B cell (primary cell): ENCODE measurements at regions not wholly inside any gene's neighbourhood (a gene's known extent, or its start where the extent isn't known, plus 50 kb on each side); places are given as distances from the start of the nearest gene placed in this dataset.

Experiments
- ATAC-seq: fragments of 200-7000 bp; cut with Tn5 transposase; one replicate; pipeline ENCODE4 v1.10.0; 2021; ENCODE audit warnings: low read depth, mild to moderate bottlenecking, moderate number of reproducible peaks, moderate library complexity
- CTCF ChIA-PET: fragments of 350-600 bp; sonication (Branson Sonifier 250); formaldehyde crosslinking; loops from one replicate; lab custom pipeline; 2021; ENCODE audit warnings: antibody characterized with exemption, inconsistent platforms; lab: Charles Lee
- POLR2A ChIA-PET: fragments of 350-600 bp; sonication (Branson Sonifier 250); formaldehyde crosslinking; loops from one replicate; lab custom pipeline; 2021; ENCODE audit warnings: antibody characterized with exemption; lab: Charles Lee
- DNase-seq: peaks from one replicate; pipeline ENCODE4 v3.0.0; 2013
- H2AFZ ChIP-seq: 2 replicates; pipeline ENCODE4 v1.6.1; 2012; ENCODE audit warnings: mild to moderate bottlenecking, low read depth, low read length; ENCODE audit not compliant: insufficient read depth, poor library complexity, severe bottlenecking
- H3K27ac ChIP-seq, 2 donors: 1 replicate in 1 of 2; 2 replicates in 1 of 2; pipeline ENCODE4 v1.5.1; 2012 to 2013; ENCODE audit warnings: low read length in 2 of 2, mild to moderate bottlenecking in 2 of 2, moderate library complexity in 1 of 2
- H3K27me3 ChIP-seq, 4 experiments: fragments of 200-600 bp in 1 of 4; sonication (generic) in 1 of 4; replicated peaks in 1 of 4; 1 replicate in 2 of 4; 2 replicates in 2 of 4; pipeline versions ENCODE4 v1.6.1 to v1.7.0; 2013 to 2016; ENCODE audit warnings: low read length in 3 of 4, mild to moderate bottlenecking in 2 of 4, mixed read lengths in 1 of 4, moderate library complexity in 1 of 4; ENCODE audit not compliant: insufficient read depth in 4 of 4, control insufficient read depth in 3 of 4; ENCODE audit errors: control extremely low read depth in 1 of 4
- H3K36me3 ChIP-seq, 2 experiments: replicated peaks in 1 of 2; 1 replicate in 1 of 2; 2 replicates in 1 of 2; pipeline versions ENCODE4 v1.6.1 to v1.7.1; 2013; ENCODE audit warnings: low read length in 1 of 2; ENCODE audit not compliant: insufficient read depth in 2 of 2, control insufficient read depth in 1 of 2; ENCODE audit errors: control extremely low read depth in 1 of 2, extremely low read depth in 1 of 2
- H3K4me1 ChIP-seq, 2 donors: fragments of 200-600 bp in 1 of 2; sonication (generic) in 1 of 2; 1 replicate in 1 of 2; 2 replicates in 1 of 2; pipeline versions ENCODE4 v1.5.1 to v1.6.1; 2013 to 2017; ENCODE audit warnings: low read length in 2 of 2; ENCODE audit not compliant: control insufficient read depth in 2 of 2, insufficient read depth in 2 of 2
- H3K4me2 ChIP-seq: replicated peaks from 2 replicates; pipeline ENCODE3; 2012; ENCODE audit warnings: mild to moderate bottlenecking, low read depth, low read length; ENCODE audit not compliant: poor library complexity, severe bottlenecking
- H3K4me3 ChIP-seq, 5 experiments: fragments of 200-600 bp in 1 of 5; sonication (generic) in 1 of 5; 1 replicate in 3 of 5; 2 replicates in 2 of 5; pipeline versions ENCODE4 v1.5.1 to v1.7.0; 2011 to 2016; ENCODE audit warnings: low read length in 4 of 5, mild to moderate bottlenecking in 4 of 5, low read depth in 2 of 5, control low read depth in 1 of 5, moderate library complexity in 1 of 5; ENCODE audit not compliant: insufficient read depth in 1 of 5; ENCODE audit errors: control extremely low read depth in 1 of 5, extremely low read depth in 1 of 5
- H3K79me2 ChIP-seq: fragments of 200-600 bp; sonication (generic); one replicate; pipeline ENCODE4 v1.6.0; 2016; ENCODE audit warnings: low read length; ENCODE audit not compliant: control insufficient read depth, insufficient read depth
- H3K9ac ChIP-seq: fragments of 200-600 bp; sonication (generic); 2 replicates; pipeline ENCODE4 v1.6.1; 2017; ENCODE audit warnings: mild to moderate bottlenecking, low read length, moderate library complexity
- H3K9me3 ChIP-seq, 3 donors: one replicate each; pipeline versions ENCODE4 v1.6.1 to v1.7.1; 2013; ENCODE audit warnings: low read length in 2 of 3; ENCODE audit not compliant: control insufficient read depth in 2 of 3, insufficient read depth in 1 of 3; ENCODE audit errors: control extremely low read depth in 1 of 3
- H4K20me1 ChIP-seq: 2 replicates; pipeline ENCODE4 v1.6.0; 2012; ENCODE audit warnings: mild to moderate bottlenecking, low read length; ENCODE audit not compliant: insufficient read depth, control insufficient read depth, poor library complexity, severe bottlenecking
- H3K27ac Mint-ChIP-seq: one replicate; pipeline ENCODE4 v1.8.0; 2021; ENCODE audit warnings: mixed read lengths
- H3K27me3 Mint-ChIP-seq: one replicate; pipeline ENCODE4 v1.8.0; 2021; ENCODE audit warnings: mixed read lengths
- H3K4me1 Mint-ChIP-seq: one replicate; pipeline ENCODE4 v1.8.0; 2021; ENCODE audit warnings: mixed read lengths
- H3K4me3 Mint-ChIP-seq: one replicate; pipeline ENCODE4 v1.8.0; 2021; ENCODE audit warnings: mixed read lengths
- H3K9me3 Mint-ChIP-seq: one replicate; pipeline ENCODE4 v1.8.0; 2022; ENCODE audit warnings: mixed read lengths; ENCODE audit not compliant: insufficient read depth
- CTCF ChIP-seq: fragments of 200-600 bp; IDR thresholded peaks from one replicate; pipeline ENCODE4 v1.8.0; 2022; ENCODE audit warnings: antibody characterized with exemption, mild to moderate bottlenecking
- EZH2 ChIP-seq: IDR thresholded peaks from 2 replicates; pipeline ENCODE4 v1.6.1; 2012; ENCODE audit warnings: borderline replicate concordance, low read depth, mild to moderate bottlenecking, moderate library complexity, low read length; ENCODE audit not compliant: insufficient read depth, poor library complexity, severe bottlenecking
- WGBS: methylation state at CpG from one replicate; pipeline ENCODE4 v1.1.5; 2013; ENCODE audit warnings: missing lambda C conversion rate; ENCODE audit not compliant: insufficient coverage; 5-methylcytosine and 5-hydroxymethylcytosine counted together
- intact Hi-C: fragments of 100-400 bp; cut with micrococcal nuclease; formaldehyde crosslinking; loops from one replicate; pipeline ENCODE4 v1.10.0; 2022

GRCh38 chr2:239488125-239488524 is 87.3 kb upstream of the HDAC4 start:
- no peaks in the 10 kb centered on the region for H3K4me1 Mint-ChIP-seq
- H3K27ac Mint-ChIP-seq: no peak overlapping the region
- CTCF ChIA-PET: no interaction called here
- no peak overlapping the region for H3K4me3 Mint-ChIP-seq
- Histone ChIP-seq H2AFZ (no peak overlapping the region), H3K4me1 (no peaks in the 10 kb centered on the region), H4K20me1 (no peaks in the 10 kb centered on the region), H3K27ac (no peak overlapping the region), H3K9me3 (no peaks in the 10 kb centered on the region), H3K27me3 (peaks cover 0 to 7% (median 0%) of the 10 kb centered on the region in 4 experiments), H3K4me3 (no peak overlapping the region), H3K9ac (no peak overlapping the region), H3K36me3 (no peaks in the 10 kb centered on the region), H3K79me2 (no peaks in the 10 kb centered on the region), H3K4me2 (no peak overlapping the region)
- ATAC-seq (no peak), DNase-seq (no peak)
- H3K27me3 Mint-ChIP-seq: peaks cover 9% of the 10 kb centered on the region
- TF ChIP-seq EZH2: no peak
- no peak for TF ChIP-seq CTCF
- POLR2A ChIA-PET: no interaction called here
- WGBS: 84% methylated on average over 8 of the region's 8 CpGs
- H3K9me3 Mint-ChIP-seq: no peaks in the 10 kb centered on the region
- intact Hi-C loops: no loop called here

GRCh38 chr2:239487272-239487671 is 86.5 kb upstream of the HDAC4 start:
- DNase-seq (no peak), ATAC-seq (no peak)
- Histone ChIP-seq H3K36me3 (no peaks in the 10 kb centered on the region), H3K4me2 (no peak overlapping the region), H2AFZ (no peak overlapping the region), H3K4me1 (no peaks in the 10 kb centered on the region), H3K27ac (no peak overlapping the region), H3K27me3 (peaks cover 0 to 7% (median 0%) of the 10 kb centered on the region in 4 experiments), H4K20me1 (no peaks in the 10 kb centered on the region), H3K9ac (no peak overlapping the region), H3K4me3 (no peak overlapping the region), H3K79me2 (no peaks in the 10 kb centered on the region), H3K9me3 (no peaks in the 10 kb centered on the region)
- Mint-ChIP-seq H3K9me3 (no peaks in the 10 kb centered on the region), H3K27ac (no peak overlapping the region), H3K4me1 (no peaks in the 10 kb centered on the region), H3K27me3 (peaks cover 14% of the 10 kb centered on the region), H3K4me3 (no peak overlapping the region)
- ChIA-PET POLR2A (no interaction called here), CTCF (no interaction called here)
- WGBS: 87% methylated on average over 10 of the region's 11 CpGs
- intact Hi-C loops: no loop called here
- TF ChIP-seq CTCF (no peak), EZH2 (no peak)
